Stimulated activated CD8-positive, alpha-beta memory T cell treated with anti-CD3 and anti-CD28 coated beads, Interleukin-2, amount 100 ng/mL, for 1 hour (primary cell): ENCODE measurements at regions not wholly inside any gene's neighbourhood (a gene's known extent, or its start where the extent isn't known, plus 50 kb on each side); places are given as distances from the start of the nearest gene placed in this dataset.
"Not testable (repeated sequence)": the region's sequence is repeated elsewhere in the genome, so short reads cannot be mapped to it uniquely, and the experiment has no call there.

Experiments
- DNase-seq, 2 donors: peaks; one replicate each; pipeline ENCODE4 v3.0.0-alpha.2; 2020; ENCODE audit warnings: low read depth in 2 of 2

DNA sequence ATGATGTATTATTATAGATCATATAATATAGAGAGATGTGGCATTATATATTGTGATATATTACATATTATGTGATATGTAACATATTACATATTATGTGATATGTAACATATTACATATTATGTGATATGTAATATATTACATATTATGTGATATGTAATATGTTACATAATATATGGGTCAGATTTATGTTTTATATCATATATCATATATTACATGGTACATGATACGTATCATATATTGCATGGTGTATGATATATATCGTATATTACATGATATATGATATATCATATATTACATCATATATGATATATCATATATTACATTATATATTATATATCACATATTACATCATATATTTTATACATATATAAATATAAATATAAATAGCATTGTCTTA, 164.1 kb upstream of the NEBL start:
- no peak for DNase-seq

DNA sequence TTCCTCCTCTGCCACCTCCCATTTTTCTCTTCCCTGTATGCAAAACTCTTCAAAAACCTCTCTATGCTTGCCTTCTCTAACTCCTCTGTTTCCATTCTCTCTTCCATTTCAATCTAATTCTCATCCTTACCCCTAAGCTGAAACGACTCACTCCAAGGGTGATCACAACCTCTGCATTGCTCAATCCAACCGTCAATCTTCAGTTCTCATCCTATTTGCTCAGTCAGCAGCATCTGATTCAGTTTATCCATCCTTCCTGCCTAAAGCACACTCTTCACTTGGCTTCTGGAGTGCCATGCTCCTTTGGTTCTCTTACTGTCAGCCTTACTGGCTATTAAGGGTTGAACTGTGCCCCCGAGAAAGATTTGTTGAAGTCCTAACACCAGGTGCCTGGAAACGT, 163.5 kb upstream of the NEBL start:
- no peak for DNase-seq

DNA sequence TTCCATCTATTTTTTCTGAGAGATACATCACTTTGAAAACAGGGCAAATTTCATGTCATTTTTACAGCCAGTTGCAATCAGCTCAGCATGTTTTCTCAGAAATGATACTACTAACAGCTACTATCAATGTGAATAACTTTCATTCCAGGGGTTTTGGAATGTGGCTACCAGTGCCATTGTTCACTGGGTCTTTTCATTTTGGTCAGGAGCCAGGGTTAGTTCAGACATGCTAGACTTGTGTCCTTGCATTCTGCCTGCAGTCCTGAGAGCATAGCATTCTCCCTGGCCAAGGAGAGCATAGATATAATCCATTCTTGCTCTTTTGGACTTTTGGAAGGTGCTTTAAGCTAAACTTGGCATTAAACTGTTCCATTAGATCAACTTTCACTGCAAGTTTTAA, 160.9 kb upstream of the NEBL start:
- no peak for DNase-seq

DNA sequence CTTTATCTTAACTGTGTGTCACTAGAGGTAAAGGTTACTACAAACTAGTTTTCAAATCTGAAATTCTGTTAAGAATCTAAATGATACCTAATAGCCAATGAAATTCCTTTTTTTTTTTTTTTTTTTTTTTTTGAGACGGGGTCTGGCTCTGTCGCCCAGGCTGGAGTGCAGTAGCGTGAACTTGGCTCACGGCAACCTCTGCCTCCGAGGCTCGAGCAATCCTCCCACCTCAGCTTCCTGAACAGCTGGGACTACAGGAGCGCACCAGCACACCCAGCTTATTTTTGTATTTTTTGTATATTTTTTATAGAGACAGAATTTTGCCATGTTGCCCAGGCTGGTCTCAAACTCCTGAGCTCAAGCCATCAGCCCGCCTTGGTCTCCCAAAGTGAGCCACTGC, 160.3 kb upstream of the NEBL start:
- DNase-seq = no peak

DNA sequence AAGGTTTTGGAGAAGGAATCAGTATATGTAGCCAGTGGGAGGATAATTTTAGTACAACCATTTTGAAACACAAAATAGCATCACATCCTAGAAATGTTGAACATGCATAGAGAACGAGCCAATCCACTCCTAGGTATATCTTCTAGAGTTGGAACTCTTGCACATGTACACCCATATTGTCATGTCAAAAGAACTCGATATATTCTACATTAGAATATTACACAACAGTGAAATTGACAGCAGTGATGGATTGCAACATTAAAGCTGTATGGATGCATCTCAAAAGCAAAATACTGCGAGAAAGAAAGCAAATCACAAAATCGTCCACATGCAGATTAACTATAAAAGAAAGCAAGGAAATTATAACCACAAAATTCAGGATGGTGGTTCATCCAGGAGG, 159.3 kb upstream of the NEBL start:
- DNase-seq = no peak

DNA sequence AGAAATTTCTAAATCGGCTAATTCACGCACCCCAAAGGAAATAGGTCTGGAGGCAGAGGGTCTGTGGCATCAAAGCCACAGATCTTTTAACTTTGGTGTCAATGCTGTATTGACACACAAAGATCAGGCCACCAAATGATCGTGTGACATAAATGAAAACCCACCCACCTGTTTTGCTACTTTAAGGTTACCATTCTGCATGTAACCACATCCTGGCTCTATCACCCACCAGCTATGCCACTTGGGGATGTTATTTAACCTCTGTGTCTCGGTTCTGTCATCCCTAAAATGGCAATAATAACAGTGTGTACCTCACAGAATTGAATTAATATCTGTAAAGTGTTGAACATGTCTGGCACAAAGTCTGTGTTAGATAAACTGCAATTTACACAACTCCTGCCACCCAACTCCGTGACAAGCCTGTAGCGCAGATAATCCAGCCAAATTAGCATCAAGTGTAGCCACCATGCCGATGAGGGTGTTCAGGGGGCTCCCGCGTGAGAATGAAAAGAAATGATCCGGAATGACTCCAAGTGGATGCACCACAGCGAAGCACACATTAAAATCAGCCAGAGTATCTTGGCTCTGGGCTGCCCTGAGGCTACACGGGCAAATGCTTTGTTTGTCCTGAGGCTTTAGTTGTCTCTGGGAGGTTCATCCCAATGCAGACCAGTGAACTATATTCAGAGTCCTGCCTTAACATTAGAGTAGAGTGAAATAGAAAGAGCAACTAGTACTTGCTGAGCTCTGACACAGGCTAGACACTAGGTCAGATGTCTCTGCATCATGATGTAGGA, 158.4 kb upstream of the NEBL start:
- no peak for DNase-seq

DNA sequence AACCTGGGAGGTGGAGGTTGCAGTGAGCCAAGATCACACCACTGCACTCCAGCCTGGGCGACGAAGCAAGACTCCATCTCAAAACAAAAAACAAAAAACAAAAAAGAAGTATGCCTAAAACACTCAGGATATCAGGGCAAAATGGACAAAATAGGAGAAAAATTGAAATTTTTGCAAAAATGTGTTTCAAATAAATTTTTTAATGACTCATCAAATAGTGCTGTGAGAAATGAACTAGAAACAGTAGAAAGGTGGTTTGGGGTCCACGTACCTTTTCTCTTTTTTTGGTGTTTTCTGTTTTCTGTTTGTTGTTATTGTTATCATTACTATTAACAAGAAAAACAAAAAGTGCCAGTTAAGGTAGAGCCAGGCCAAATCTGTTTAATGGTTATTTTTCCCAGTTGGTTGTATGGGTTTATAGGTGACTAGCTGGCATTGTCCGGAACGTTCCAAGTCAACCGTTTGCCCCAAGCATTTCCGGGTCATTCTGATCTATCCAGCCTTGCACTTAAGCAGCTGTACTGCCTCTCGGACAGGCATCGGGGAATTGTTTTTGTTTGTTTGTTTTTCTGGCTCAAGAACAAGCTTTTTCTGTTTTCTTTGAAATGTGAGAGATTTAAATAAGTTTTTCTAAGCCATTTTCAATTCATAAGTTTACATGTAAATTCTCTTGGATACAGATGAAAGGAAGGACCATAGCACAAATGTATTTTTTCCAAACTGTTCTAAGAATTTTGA, 157.0 kb upstream of the NEBL start:
- no peak for DNase-seq

DNA sequence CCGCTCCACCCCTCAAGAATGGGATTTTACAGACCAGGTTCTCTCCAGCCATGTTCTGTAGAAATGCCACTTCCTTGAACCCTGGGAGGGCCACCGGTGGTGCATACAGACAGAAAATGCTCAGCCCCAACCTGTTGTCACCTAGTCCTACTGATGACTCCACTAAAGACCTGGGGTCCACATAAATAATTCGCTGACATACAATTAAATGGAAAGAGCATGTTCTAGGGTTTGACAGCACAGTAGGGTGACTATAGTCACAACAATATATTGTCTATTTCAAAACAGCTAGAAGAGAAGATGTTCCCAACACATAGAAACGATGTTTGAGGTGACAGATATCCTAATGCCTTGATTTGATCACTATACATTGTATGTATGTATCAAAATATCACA, 155.6 kb upstream of the NEBL start:
- no peak for DNase-seq

DNA sequence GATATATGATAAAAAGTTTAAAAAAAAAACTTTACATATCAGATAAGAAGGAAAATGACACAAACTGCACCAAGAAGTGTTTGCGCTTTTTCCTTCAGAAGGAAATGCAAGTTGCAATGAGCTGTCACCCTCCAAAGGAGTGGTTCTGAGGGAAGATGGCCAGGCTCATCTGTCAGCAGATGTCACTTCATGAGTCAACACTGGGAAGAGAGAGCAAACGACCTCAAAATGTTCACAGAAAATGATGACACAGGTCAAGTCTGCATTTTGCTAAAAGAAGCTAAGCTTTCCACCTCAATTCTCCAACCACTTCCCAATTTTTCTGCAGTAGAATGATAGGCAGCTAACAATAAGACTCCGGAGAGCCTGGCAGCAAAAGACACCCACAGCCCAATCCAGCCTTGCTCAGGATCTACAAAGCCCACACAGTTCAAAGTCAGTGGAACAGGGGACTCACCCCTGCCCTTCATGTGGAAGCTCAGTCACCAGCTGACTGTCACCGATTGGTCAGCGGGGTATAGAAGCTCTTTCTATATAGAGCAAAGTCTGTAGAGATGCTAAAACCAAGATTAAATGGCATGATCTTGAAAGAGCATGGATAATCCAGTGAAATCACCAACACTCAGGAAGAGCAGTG, 155.1 kb upstream of the NEBL start:
- DNase-seq = no peak

DNA sequence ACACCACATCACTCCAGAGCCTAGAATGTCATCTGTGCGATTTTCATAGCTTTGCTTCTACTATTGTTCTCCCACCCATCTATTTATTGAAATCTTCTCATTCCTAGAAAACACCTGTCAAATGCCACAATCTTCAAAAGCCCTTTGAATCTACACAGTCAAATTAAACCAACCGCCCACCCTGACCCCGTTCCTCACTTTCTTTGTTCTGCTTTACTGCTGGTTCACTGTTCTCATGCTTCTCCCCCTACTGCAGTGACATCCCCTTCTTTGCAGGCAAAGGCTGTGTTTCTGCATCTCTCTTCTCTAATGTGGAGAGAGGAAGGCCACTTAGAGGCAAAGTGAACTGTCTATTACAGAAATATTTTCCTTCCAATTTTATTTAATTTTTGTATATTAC, 152.4 kb upstream of the NEBL start:
- no peak for DNase-seq

DNA sequence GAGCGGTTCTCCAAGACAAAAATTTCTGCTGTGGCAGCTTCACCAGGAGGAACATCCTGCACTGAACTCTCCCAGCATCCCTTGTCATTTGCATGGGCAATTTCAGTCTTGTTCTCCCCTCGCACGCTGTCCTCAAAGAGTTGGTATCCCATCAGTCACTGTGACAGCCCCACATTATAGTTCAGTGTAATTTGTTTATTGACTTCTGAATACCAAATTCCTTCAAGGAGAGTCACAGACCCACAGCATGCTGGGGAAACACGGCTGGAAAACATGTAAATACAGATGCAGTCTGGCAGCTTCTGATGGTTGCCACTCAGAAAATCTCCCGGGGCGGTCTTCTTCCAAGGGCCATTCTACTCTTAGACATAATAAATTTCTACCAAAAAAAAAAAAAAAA, 151.0 kb upstream of the NEBL start:
- no peak for DNase-seq

DNA sequence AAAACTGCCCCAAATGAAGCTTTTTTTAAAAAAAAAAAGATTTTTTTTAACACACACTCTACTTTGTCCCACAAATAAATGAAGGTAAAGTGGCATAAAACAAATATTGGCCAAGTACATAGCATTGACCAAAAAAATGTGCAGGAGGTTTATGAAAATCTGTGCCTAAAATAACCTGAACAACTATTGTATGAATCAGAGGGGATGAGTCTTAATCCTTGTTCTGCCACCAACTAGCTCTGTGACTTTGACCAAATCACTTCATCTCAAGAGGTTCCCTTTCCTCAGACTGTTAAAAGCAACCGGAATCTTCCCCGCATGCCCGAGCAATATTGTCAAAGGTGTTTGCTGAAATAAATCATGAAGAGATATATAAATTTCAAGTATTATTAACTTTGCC, 150.4 kb upstream of the NEBL start:
- DNase-seq = no peak

DNA sequence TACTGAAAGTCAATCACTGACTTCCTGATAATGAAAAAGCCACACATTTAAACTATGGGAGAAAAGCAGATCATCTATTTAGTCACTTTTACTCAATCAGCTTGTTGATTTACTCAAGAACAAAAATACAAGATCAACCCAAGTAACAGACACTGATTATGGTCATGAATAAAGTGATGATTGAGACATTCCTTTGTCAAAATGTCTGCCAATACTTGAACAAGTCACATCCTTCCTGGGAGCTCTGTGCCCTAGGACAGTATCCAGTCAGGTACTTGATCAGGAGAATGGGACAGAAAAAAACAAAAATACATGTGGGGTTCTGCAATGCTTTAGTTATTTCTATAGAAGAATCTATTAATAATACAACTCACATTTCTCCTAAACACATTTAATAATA, 150.0 kb upstream of the NEBL start:
- DNase-seq = no peak

DNA sequence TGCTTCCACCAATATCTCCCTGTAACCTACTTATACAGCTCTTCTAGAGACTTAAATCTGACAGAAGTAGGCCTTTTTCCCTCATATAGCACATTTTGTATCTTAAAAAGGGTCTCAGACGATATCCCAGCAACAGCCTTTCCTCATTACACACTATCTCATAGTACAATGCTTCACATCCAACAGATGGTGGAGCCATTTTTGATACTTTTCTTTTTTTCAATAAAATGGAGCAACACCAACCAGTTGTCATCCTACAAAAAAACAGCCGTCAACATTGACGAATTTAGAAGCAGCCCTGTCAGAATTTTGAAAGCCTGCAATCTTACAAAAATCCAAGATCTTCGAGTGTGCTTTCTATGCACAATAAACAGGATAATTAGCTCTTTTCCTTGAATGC, 145.9 kb upstream of the NEBL start:
- no peak for DNase-seq

DNA sequence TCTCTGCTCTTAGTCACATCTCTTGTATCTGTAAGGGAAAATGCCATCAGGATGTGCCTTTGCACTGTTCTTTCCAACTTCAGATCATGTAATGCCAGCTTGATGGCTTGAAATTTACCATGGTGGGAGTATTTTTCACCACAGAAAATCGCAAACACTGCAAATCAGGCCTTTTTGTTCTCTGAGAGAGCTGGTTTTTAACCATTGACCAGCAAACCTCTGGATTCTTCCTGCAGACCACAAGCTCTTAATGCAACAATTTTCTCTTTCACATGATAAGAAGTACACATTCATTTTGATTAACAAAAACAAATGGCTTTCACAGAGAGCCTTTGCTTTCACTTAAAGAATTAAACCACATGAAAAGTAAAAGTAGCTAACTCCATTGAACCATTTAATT, 145.4 kb upstream of the NEBL start:
- DNase-seq = no peak

DNA sequence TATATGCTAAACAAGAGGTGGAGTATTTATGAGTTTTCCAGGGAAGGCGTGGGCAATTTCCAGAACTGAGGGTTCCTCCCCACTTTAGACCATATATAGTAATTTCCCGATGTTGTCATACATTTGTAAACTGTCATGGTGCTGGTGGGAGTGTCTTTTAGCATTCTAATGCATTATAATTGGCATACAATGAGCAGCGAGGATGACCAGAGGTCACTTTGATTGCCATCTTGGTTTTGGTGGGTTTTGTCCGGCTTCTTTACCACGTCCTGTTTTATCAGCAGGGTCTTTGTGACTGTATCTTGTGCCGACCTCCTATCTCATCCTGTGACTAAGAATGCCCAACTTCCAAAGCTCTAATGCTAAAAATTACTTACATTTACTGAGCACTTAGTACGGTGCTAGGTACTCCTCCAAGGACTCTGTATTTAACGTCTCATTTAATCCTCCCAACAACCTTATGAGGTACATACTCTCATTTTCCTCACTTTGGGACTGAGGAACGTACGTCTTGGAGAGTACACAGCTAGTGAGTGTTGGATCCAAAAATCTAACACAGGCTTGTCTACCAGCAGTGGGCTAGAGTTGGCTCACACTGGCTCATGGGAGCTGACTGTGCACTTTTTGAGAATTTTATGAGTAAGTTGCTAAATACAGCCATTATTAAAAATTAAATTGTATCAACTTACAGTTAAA, 144.8 kb upstream of the NEBL start:
- no peak for DNase-seq

DNA sequence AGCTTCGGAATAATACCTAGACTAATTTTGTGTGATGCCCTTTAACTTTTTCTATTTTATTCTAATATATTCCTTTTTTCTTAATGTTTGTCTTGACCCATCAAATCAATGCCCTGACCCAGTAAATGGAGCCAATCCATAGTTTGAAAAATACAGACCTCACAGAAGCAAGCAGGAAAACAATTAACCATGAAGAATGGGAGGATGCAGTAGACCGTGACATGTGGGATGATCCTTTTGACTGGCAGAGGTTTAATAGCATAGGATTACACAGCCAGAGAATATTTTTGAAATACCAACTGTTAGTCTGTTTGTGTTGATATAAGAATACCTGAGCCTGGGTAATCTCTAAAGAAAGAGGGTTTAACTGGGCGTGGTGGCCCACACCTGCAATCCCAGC, 142.6 kb upstream of the NEBL start:
- no peak for DNase-seq

DNA sequence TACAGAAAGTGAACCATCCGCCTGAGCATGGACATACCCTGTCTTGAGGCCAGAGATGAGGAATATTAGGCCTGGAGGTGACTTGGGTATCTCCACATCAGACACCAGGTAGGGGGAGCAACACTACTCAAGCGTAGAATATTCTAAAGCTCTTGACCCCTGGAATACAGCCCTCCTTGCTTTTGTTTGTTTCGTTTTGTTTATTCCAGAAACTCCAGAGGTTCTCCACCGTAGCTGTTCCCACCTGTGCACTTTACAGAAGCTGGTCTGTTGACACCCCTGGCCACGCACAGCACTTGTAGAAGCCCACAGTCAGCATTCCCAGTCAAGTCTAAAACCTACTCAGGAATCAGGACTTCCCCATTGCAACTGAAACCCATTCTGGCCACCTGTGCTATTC, 139.6 kb upstream of the NEBL start:
- DNase-seq = no peak

DNA sequence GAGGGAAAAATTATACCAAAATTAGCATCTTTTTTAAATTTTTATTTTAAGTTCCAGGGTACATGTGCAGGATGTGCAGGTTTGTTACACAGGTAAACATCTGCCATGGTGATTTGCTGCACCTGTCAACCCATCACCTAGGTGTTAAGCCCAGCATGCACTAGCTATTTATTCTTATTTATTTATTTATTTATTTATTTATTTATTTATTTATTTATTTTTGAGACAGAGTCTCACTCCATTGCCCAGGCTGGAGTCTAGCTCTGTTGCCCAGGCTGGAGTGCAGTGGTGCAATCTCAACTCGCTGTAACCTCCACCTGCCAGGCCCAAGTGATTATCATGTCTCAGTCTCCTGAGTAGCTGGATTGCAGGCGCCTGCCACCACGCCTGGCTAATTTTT, 137.7 kb upstream of the NEBL start:
- not testable (repeated sequence) for DNase-seq

DNA sequence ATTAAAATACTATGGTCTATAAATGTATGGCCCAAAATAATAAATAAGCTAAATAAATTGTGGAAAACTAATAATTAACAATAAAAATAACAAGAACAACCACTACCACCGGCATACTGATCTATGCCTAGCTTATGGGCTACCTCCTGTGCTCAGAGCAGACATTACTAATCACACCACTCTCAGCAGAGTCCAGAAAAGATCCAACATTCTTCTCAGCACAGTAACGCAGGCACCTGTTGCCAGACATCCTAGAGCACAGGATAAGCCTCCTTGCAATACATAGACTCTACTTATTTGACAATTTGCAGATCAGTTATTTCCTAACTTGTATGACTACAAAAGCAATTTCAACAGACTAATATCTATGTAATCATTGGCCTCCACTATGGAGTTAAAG, 137.1 kb upstream of the NEBL start:
- DNase-seq = no peak

DNA sequence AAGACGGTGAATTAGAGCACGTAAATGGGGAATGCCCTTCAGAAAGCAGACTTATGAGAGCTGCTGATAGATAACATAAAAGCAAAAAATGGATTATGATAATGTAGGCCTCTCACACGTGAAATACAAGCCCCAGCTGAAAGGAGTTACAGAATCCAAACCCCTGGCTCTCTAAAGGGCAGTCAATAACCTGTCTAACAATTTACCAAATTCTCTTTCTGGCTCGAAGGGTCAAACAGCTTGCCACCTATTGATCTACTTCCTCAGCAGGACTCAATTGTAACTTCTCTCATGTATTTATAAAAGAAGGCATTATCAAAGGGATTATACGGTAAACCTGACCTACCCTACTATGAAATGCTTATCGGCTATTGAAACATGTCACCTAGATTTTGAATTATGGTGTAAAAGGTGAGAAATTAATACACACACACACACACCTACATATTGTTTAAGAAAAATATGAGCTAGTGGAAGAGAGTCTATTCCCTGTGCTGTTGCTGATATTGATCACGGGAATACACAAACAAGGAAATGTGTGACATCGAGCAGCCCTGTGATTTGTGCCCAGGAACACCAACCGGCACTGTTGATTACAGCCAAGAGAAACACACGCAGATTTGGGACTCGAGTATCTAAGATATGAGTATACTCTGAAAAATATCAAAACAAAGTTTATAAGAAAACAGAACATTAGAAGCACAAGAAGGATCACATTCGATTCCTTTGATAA, 135.6 kb upstream of the NEBL start:
- no peak for DNase-seq
